Astrocyte (in vitro differentiated cells and primary cell): ENCODE measurements at regions not wholly inside any gene's neighbourhood (a gene's known extent, or its start where the extent isn't known, plus 50 kb on each side); places are given as distances from the start of the nearest gene placed in this dataset.

Experiments used
- DNase-seq: peaks from one replicate; pipeline ENCODE4 v3.0.0-alpha.2; 2010; ENCODE audit warnings: low read depth
- FAIRE-seq: peaks from 2 replicates; lab custom pipeline; 2011; peaks lifted over from hg19 to GRCh38; lab: Jason Lieb, UNC
- H2AFZ ChIP-seq: 2 replicates; pipeline ENCODE4 v1.6.0; 2012; ENCODE audit warnings: low read depth, low read length, inconsistent platforms
- H3K27ac ChIP-seq: 2 replicates; pipeline ENCODE4 v1.5.1; 2011; ENCODE audit warnings: low read depth, low read length, inconsistent platforms
- H3K27me3 ChIP-seq: 2 replicates; pipeline ENCODE4 v1.6.0; 2011; ENCODE audit warnings: low read length, inconsistent platforms; ENCODE audit not compliant: insufficient read depth
- H3K36me3 ChIP-seq: 2 replicates; pipeline ENCODE4 v1.5.1; 2011; ENCODE audit warnings: low read length, inconsistent platforms; ENCODE audit not compliant: insufficient read depth
- H3K4me1 ChIP-seq: 2 replicates; pipeline ENCODE4 v1.5.1; 2011; ENCODE audit warnings: low read length, inconsistent platforms; ENCODE audit not compliant: insufficient read depth
- H3K4me2 ChIP-seq: 2 replicates; pipeline ENCODE4 v1.6.0; 2012; ENCODE audit warnings: low read length, inconsistent platforms
- H3K4me3 ChIP-seq: 2 replicates; pipeline ENCODE4 v1.5.1; 2011; ENCODE audit warnings: low read depth, mild to moderate bottlenecking, low read length, inconsistent platforms; ENCODE audit not compliant: insufficient read depth
- H3K79me2 ChIP-seq: 2 replicates; pipeline ENCODE4 v1.6.0; 2012; ENCODE audit warnings: mild to moderate bottlenecking, low read length, inconsistent platforms; ENCODE audit not compliant: insufficient read depth
- H3K9ac ChIP-seq: 2 replicates; pipeline ENCODE4 v1.6.0; 2012; ENCODE audit warnings: mild to moderate bottlenecking, low read length, inconsistent platforms
- H3K9me3 ChIP-seq: 2 replicates; pipeline ENCODE4 v1.5.1; 2012; ENCODE audit warnings: low read depth, mild to moderate bottlenecking, low read length, inconsistent platforms; ENCODE audit not compliant: insufficient read depth
- H4K20me1 ChIP-seq: 2 replicates; pipeline ENCODE4 v1.6.0; 2012; ENCODE audit warnings: low read length, inconsistent platforms; ENCODE audit not compliant: insufficient read depth
- H3K27ac Mint-ChIP-seq: one replicate; pipeline ENCODE4 v1.8.0; 2021; ENCODE audit warnings: mild to moderate bottlenecking, mixed read lengths; ENCODE audit not compliant: unreplicated experiment
- H3K27me3 Mint-ChIP-seq: one replicate; pipeline ENCODE4 v1.8.0; 2021; ENCODE audit warnings: low read depth, mixed read lengths; ENCODE audit not compliant: unreplicated experiment
- H3K36me3 Mint-ChIP-seq: one replicate; pipeline ENCODE4 v1.8.0; 2021; ENCODE audit warnings: low read depth, mixed read lengths; ENCODE audit not compliant: unreplicated experiment
- H3K4me1 Mint-ChIP-seq: one replicate; pipeline ENCODE4 v1.8.0; 2021; ENCODE audit warnings: low read depth, mixed read lengths; ENCODE audit not compliant: unreplicated experiment
- H3K4me3 Mint-ChIP-seq: one replicate; pipeline ENCODE4 v1.8.0; 2021; ENCODE audit warnings: mild to moderate bottlenecking, moderate library complexity, mixed read lengths; ENCODE audit not compliant: unreplicated experiment
- H3K9me3 Mint-ChIP-seq: one replicate; pipeline ENCODE4 v1.8.0; 2021; ENCODE audit warnings: mild to moderate bottlenecking, mixed read lengths; ENCODE audit not compliant: unreplicated experiment
- EZH2 ChIP-seq: IDR thresholded peaks from 2 replicates; pipeline ENCODE4 v1.6.1; 2012; ENCODE audit warnings: mild to moderate bottlenecking, low read length, inconsistent platforms; ENCODE audit not compliant: insufficient read depth
- TF ChIP-seq, protein P1 (sequence below): IDR thresholded peaks from 2 replicates; pipeline ENCODE4 v1.5.1; 2011; ENCODE audit warnings: low read depth, mild to moderate bottlenecking, inconsistent platforms, low read length, moderate library complexity; ENCODE audit not compliant: insufficient read depth

GRCh38 chr2:44075541-44075940 lies 79.8 kb upstream of the LRPPRC start:
- Mint-ChIP-seq H3K4me3 (no peak overlapping the region), H3K36me3 (no peaks in the 10 kb centered on the region), H3K27ac (no peak overlapping the region), H3K9me3 (no peaks in the 10 kb centered on the region), H3K27me3 (no peaks in the 10 kb centered on the region), H3K4me1 (peaks cover 3% of the 10 kb centered on the region)
- H3K27me3 ChIP-seq: no peaks in the 10 kb centered on the region
- H3K4me1 ChIP-seq: no peaks in the 10 kb centered on the region
- H4K20me1 ChIP-seq: no peaks in the 10 kb centered on the region
- H3K9ac ChIP-seq: no peak overlapping the region
- no peaks in the 10 kb centered on the region for H3K36me3 ChIP-seq
- H3K79me2 ChIP-seq: no peaks in the 10 kb centered on the region
- FAIRE-seq (no peak), DNase-seq (peak; percentile 41)
- H3K4me3 ChIP-seq: no peak overlapping the region
- TF ChIP-seq, protein P1, sequence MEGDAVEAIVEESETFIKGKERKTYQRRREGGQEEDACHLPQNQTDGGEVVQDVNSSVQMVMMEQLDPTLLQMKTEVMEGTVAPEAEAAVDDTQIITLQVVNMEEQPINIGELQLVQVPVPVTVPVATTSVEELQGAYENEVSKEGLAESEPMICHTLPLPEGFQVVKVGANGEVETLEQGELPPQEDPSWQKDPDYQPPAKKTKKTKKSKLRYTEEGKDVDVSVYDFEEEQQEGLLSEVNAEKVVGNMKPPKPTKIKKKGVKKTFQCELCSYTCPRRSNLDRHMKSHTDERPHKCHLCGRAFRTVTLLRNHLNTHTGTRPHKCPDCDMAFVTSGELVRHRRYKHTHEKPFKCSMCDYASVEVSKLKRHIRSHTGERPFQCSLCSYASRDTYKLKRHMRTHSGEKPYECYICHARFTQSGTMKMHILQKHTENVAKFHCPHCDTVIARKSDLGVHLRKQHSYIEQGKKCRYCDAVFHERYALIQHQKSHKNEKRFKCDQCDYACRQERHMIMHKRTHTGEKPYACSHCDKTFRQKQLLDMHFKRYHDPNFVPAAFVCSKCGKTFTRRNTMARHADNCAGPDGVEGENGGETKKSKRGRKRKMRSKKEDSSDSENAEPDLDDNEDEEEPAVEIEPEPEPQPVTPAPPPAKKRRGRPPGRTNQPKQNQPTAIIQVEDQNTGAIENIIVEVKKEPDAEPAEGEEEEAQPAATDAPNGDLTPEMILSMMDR: no peak
- TF ChIP-seq EZH2: no peak
- no peak overlapping the region for H2AFZ ChIP-seq
- H3K4me2 ChIP-seq: no peak overlapping the region
- no peak overlapping the region for H3K27ac ChIP-seq
- no peaks in the 10 kb centered on the region for H3K9me3 ChIP-seq

- Histone ChIP-seq H3K4me3 (no peak overlapping the region), H3K9me3 (no peaks in the 10 kb centered on the region), H3K4me2 (no peak overlapping the region), H3K27ac (no peak overlapping the region), H3K4me1 (no peaks in the 10 kb centered on the region), H4K20me1 (no peaks in the 10 kb centered on the region), H3K9ac (no peak overlapping the region), H3K27me3 (no peaks in the 10 kb centered on the region), H3K36me3 (no peaks in the 10 kb centered on the region), H2AFZ (no peak overlapping the region), H3K79me2 (no peaks in the 10 kb centered on the region)
- Mint-ChIP-seq H3K4me1 (peaks cover 3% of the 10 kb centered on the region), H3K36me3 (no peaks in the 10 kb centered on the region), H3K9me3 (no peaks in the 10 kb centered on the region), H3K27me3 (no peaks in the 10 kb centered on the region), H3K4me3 (no peak overlapping the region), H3K27ac (no peak overlapping the region)
- FAIRE-seq: no peak
- TF ChIP-seq EZH2: no peak
- TF ChIP-seq, protein P1: no peak
- DNase-seq: no peak
Observed at GRCh38 chr2:44077942-44078511, 82.2 kb upstream of the LRPPRC start.

DNA sequence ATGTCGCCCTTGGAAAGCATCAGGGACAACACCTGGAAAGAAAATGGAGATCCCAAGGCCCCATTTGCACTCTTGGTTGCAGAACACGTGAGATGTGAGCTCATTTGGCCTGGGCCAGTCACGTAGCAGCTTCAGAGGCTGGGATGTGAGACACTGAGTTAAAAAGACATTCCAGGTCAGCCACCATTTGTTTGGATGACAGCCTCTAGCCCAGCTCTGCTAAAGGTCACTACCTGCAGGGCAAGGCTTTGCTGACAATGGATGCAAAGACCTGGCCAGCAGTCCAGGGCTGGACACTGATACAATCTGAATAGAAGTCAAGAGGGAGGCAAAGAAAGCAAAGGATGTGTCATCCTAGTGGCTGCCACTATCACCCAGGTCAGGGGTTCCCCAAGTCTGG lies 83.9 kb upstream of the LRPPRC start:
- Histone ChIP-seq H3K4me3 (no peak overlapping the region), H3K9me3 (no peaks in the 10 kb centered on the region), H4K20me1 (no peaks in the 10 kb centered on the region), H3K79me2 (no peaks in the 10 kb centered on the region), H2AFZ (no peak overlapping the region), H3K36me3 (no peaks in the 10 kb centered on the region), H3K4me2 (no peak overlapping the region), H3K9ac (no peak overlapping the region), H3K4me1 (no peaks in the 10 kb centered on the region), H3K27ac (no peak overlapping the region), H3K27me3 (no peaks in the 10 kb centered on the region)
- no peak for FAIRE-seq
- no peak overlapping the region for H3K27ac Mint-ChIP-seq
- no peak for DNase-seq
- H3K4me3 Mint-ChIP-seq: no peak overlapping the region
- H3K9me3 Mint-ChIP-seq: no peaks in the 10 kb centered on the region
- H3K4me1 Mint-ChIP-seq: peaks cover 3% of the 10 kb centered on the region
- H3K27me3 Mint-ChIP-seq: no peaks in the 10 kb centered on the region
- no peaks in the 10 kb centered on the region for H3K36me3 Mint-ChIP-seq
- TF ChIP-seq, protein P1: no peak
- no peak for TF ChIP-seq EZH2
